ENCODE measurements at regions not wholly inside any gene's neighbourhood (a gene's known extent, or its start where the extent isn't known, plus 50 kb on each side); places are given as distances from the start of the nearest gene placed in this dataset.

- Histone ChIP-seq H3K9me3 (replicated peaks; ENCODE audit: low read length) (no peaks in the 10 kb centered on the region), H3K4me3 (ENCODE audit: low read length) (no peak overlapping the region), H3K9ac (ENCODE audit: low read depth, low read length) (no peak overlapping the region), H3K4me2 (ENCODE audit: low read length) (no peak overlapping the region), H3K4me1 (ENCODE audit: control insufficient read depth, insufficient read depth, low read length) (peaks cover 23% of the 10 kb centered on the region), H3K27me3 (ENCODE audit: control insufficient read depth, insufficient read depth, low read length) (no peaks in the 10 kb centered on the region), H3K36me3 (ENCODE audit: insufficient read depth, low read length) (no peaks in the 10 kb centered on the region)
Measured at GRCh38 chr5:167725264-167725663, 566.2 kb upstream of the WWC1 start.

- Histone ChIP-seq H3K4me1 (ENCODE audit: control insufficient read depth, insufficient read depth, low read length) (peaks cover 23% of the 10 kb centered on the region), H3K36me3 (ENCODE audit: insufficient read depth, low read length) (no peaks in the 10 kb centered on the region), H3K9ac (ENCODE audit: low read depth, low read length) (no peak overlapping the region), H3K9me3 (replicated peaks; ENCODE audit: low read length) (no peaks in the 10 kb centered on the region), H3K4me2 (ENCODE audit: low read length) (no peak overlapping the region), H3K4me3 (ENCODE audit: low read length) (no peak overlapping the region), H3K27me3 (ENCODE audit: control insufficient read depth, insufficient read depth, low read length) (no peaks in the 10 kb centered on the region)
Measured at GRCh38 chr5:167725741-167726140, 565.7 kb upstream of the WWC1 start.

GRCh38 chr5:167726642-167727041 is 564.8 kb upstream of the WWC1 start:
- H3K4me1 ChIP-seq (ENCODE audit: control insufficient read depth, insufficient read depth, low read length) = peaks cover 20% of the 10 kb centered on the region

DNA sequence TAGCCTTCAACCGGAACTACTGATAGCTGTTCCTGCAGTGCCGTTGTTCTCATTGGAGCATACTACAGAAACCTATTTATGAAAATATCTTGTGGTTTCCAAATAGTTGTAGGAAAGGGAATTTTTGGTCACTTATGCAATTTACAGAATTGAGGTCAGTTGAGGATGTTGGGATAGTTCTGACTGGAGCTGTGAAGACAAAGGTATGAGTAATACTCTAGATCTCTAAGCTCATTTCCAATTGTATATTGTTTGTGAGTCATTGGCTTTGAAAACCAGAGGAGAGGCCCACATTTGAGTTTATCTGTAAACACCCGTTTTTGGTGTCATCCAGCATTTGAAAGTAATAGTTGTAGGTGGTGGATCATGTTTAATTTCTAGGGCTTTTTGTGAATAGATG is 561.3 kb upstream of the WWC1 start:
- H3K9ac ChIP-seq (ENCODE audit: low read depth, low read length) = peak overlapping the region; percentile 50

More at GRCh38 chr5:167726642-167727041, 564.8 kb upstream of the WWC1 start:
- Histone ChIP-seq H3K9ac (ENCODE audit: low read depth, low read length) (no peak overlapping the region), H3K36me3 (ENCODE audit: insufficient read depth, low read length) (no peaks in the 10 kb centered on the region), H3K27me3 (ENCODE audit: control insufficient read depth, insufficient read depth, low read length) (no peaks in the 10 kb centered on the region), H3K9me3 (replicated peaks; ENCODE audit: low read length) (no peaks in the 10 kb centered on the region), H3K4me3 (ENCODE audit: low read length) (no peak overlapping the region), H3K4me2 (ENCODE audit: low read length) (no peak overlapping the region)

GRCh38 chr5:167730656-167731055 is 560.8 kb upstream of the WWC1 start:
- Histone ChIP-seq H3K27me3 (ENCODE audit: control insufficient read depth, insufficient read depth, low read length) (no peaks in the 10 kb centered on the region), H3K9ac (ENCODE audit: low read depth, low read length) (peak overlapping the region; percentile 50), H3K4me2 (ENCODE audit: low read length) (no peak overlapping the region), H3K4me3 (ENCODE audit: low read length) (no peak overlapping the region), H3K36me3 (ENCODE audit: insufficient read depth, low read length) (no peaks in the 10 kb centered on the region), H3K4me1 (ENCODE audit: control insufficient read depth, insufficient read depth, low read length) (peaks cover 14% of the 10 kb centered on the region), H3K9me3 (replicated peaks; ENCODE audit: low read length) (no peaks in the 10 kb centered on the region)

More for the DNA sequence above, 561.3 kb upstream of the WWC1 start:
- Histone ChIP-seq H3K27me3 (ENCODE audit: control insufficient read depth, insufficient read depth, low read length) (no peaks in the 10 kb centered on the region), H3K4me1 (ENCODE audit: control insufficient read depth, insufficient read depth, low read length) (peaks cover 14% of the 10 kb centered on the region), H3K4me2 (ENCODE audit: low read length) (peak overlapping the region; percentile 17), H3K9me3 (replicated peaks; ENCODE audit: low read length) (no peaks in the 10 kb centered on the region), H3K4me3 (ENCODE audit: low read length) (no peak overlapping the region), H3K36me3 (ENCODE audit: insufficient read depth, low read length) (no peaks in the 10 kb centered on the region)

DNA sequence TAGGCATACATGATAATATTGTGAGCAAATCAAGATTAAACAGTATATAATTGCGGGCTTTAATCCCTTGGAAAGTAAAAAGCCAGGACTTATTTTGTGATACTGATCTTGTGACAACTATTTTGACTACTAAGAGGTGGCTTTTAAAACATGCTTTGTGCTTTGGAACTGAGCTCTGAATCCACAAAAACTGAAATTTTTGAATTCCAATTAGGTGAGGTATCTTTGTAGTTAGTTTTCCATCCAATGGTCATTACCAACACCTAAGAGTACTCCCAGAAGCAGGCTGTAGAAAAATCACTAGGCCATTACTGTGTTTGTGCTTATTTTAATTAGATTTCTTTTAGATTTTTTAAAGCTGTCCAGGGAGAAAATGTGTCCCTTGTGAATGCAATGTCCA is 559.5 kb upstream of the WWC1 start:
- H3K4me3 ChIP-seq (ENCODE audit: low read length) = no peak overlapping the region
- no peaks in the 10 kb centered on the region for H3K27me3 ChIP-seq (ENCODE audit: control insufficient read depth, insufficient read depth, low read length)
- no peak overlapping the region for H3K4me2 ChIP-seq (ENCODE audit: low read length)
- no peaks in the 10 kb centered on the region for H3K36me3 ChIP-seq (ENCODE audit: insufficient read depth, low read length)
- H3K9me3 ChIP-seq (replicated peaks; ENCODE audit: low read length) = no peaks in the 10 kb centered on the region
- no peak overlapping the region for H3K9ac ChIP-seq (ENCODE audit: low read depth, low read length)
- H3K4me1 ChIP-seq (ENCODE audit: control insufficient read depth, insufficient read depth, low read length) = peaks cover 14% of the 10 kb centered on the region

- Histone ChIP-seq H3K4me1 (ENCODE audit: control insufficient read depth, insufficient read depth, low read length) (peaks cover 14% of the 10 kb centered on the region), H3K9ac (ENCODE audit: low read depth, low read length) (no peak overlapping the region), H3K36me3 (ENCODE audit: insufficient read depth, low read length) (no peaks in the 10 kb centered on the region), H3K9me3 (replicated peaks; ENCODE audit: low read length) (no peaks in the 10 kb centered on the region), H3K27me3 (ENCODE audit: control insufficient read depth, insufficient read depth, low read length) (no peaks in the 10 kb centered on the region), H3K4me2 (ENCODE audit: low read length) (no peak overlapping the region), H3K4me3 (ENCODE audit: low read length) (no peak overlapping the region)
Measured at GRCh38 chr5:167732499-167732898, 558.9 kb upstream of the WWC1 start.

DNA sequence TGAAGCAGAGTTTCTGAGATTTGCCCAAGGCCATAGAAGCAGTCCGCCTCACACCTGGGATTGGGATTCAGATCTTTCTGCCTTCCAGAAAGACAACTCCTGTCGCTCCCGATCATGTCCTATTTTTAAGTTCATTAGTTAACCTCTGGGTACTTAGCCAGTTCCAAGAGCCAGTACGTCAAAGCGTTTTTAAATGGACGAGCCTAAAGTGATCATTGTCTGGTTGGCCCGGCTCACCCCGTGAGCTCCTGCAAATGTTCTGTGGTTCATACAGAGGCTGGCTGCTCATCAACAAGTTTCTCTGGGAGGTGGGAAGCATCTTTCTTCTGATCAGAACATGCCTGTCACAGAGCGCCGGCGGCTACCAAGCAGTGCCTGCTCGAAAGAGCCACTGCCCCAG is 554.5 kb upstream of the WWC1 start:
- H3K27me3 ChIP-seq (ENCODE audit: control insufficient read depth, insufficient read depth, low read length) = no peaks in the 10 kb centered on the region
- no peaks in the 10 kb centered on the region for H3K9me3 ChIP-seq (replicated peaks; ENCODE audit: low read length)
- H3K36me3 ChIP-seq (ENCODE audit: insufficient read depth, low read length) = no peaks in the 10 kb centered on the region
- H3K4me3 ChIP-seq (ENCODE audit: low read length) = no peak overlapping the region
- no peak overlapping the region for H3K4me2 ChIP-seq (ENCODE audit: low read length)
- H3K9ac ChIP-seq (ENCODE audit: low read depth, low read length) = no peak overlapping the region
- H3K4me1 ChIP-seq (ENCODE audit: control insufficient read depth, insufficient read depth, low read length) = peaks cover 2% of the 10 kb centered on the region

DNA sequence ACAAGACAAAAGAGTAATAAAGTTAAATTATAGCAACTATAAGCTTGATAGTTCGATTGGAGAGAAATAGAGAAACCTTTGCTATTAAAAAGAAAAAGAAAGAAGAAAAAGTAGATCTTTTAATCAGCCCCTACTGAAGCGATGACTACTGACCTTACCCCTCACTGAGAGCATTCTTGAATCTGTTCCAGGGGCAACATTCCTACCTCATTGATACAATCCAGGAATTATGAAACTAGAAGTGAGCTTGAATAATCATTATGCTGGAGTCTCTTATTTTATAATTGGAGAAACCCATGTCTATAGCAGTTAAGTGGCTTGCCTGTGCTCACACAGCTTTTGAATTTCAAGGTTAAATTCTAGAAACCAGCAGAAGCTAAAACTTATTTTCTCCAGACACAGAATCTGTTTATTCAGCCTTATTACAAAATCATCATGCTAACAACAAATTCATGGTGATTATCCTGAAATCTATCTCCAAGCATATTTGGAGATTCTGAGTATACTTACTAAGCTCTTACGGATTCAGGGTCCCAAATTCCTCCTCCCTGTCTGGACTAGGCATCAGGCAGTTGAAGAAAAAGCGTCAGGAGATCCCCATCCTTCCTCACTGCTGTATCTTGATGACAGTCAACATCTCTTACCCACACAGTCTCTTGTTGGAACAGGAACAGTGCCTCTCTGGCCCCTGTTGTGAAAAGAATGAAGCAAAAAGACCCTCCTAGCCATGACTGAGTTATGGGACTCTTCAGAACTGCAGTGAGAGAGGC is 547.6 kb upstream of the WWC1 start:
- peaks cover 19% of the 10 kb centered on the region for H3K4me1 ChIP-seq (ENCODE audit: control insufficient read depth, insufficient read depth, low read length)
- no peaks in the 10 kb centered on the region for H3K9me3 ChIP-seq (replicated peaks; ENCODE audit: low read length)
- H3K9ac ChIP-seq (ENCODE audit: low read depth, low read length) = peak overlapping the region; percentile 62
- H3K4me2 ChIP-seq (ENCODE audit: low read length) = peak overlapping the region; percentile 67
- peak overlapping the region; percentile 19 for H3K4me3 ChIP-seq (ENCODE audit: low read length)
- no peaks in the 10 kb centered on the region for H3K36me3 ChIP-seq (ENCODE audit: insufficient read depth, low read length)
- no peaks in the 10 kb centered on the region for H3K27me3 ChIP-seq (ENCODE audit: control insufficient read depth, insufficient read depth, low read length)

GRCh38 chr5:167745868-167746267 is 545.6 kb upstream of the WWC1 start:
- H3K9ac ChIP-seq (ENCODE audit: low read depth, low read length) = no peak overlapping the region
- peaks cover 26% of the 10 kb centered on the region for H3K4me1 ChIP-seq (ENCODE audit: control insufficient read depth, insufficient read depth, low read length)
- H3K27me3 ChIP-seq (ENCODE audit: control insufficient read depth, insufficient read depth, low read length) = no peaks in the 10 kb centered on the region
- no peaks in the 10 kb centered on the region for H3K36me3 ChIP-seq (ENCODE audit: insufficient read depth, low read length)
- no peak overlapping the region for H3K4me2 ChIP-seq (ENCODE audit: low read length)
- H3K4me3 ChIP-seq (ENCODE audit: low read length) = no peak overlapping the region
- no peaks in the 10 kb centered on the region for H3K9me3 ChIP-seq (replicated peaks; ENCODE audit: low read length)

DNA sequence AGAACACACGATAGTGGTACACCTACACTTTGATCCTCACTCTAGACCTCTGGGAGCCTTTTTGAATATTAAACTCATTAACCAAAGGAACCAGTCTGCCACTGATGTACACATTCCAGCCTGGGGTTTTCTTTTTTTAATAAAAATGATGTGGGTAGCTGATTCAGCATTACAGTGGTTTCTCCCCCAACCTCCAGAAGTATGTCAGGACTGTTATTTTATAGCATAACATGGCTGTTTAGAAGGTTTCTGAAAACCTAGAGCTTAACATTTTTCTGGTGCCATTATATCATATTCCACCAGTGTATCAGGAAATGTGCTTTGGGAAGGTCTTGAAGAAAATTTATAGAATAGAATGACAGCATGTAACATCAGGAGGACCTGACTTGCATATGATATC is 540.9 kb upstream of the WWC1 start:
- H3K9ac ChIP-seq (ENCODE audit: low read depth, low read length) = no peak overlapping the region
- no peak overlapping the region for H3K4me2 ChIP-seq (ENCODE audit: low read length)
- no peak overlapping the region for H3K4me3 ChIP-seq (ENCODE audit: low read length)
- peaks cover 25% of the 10 kb centered on the region for H3K4me1 ChIP-seq (ENCODE audit: control insufficient read depth, insufficient read depth, low read length)
- no peaks in the 10 kb centered on the region for H3K9me3 ChIP-seq (replicated peaks; ENCODE audit: low read length)
- H3K36me3 ChIP-seq (ENCODE audit: insufficient read depth, low read length) = no peaks in the 10 kb centered on the region
- no peaks in the 10 kb centered on the region for H3K27me3 ChIP-seq (ENCODE audit: control insufficient read depth, insufficient read depth, low read length)

GRCh38 chr5:167752936-167753335 is 538.5 kb upstream of the WWC1 start:
- Histone ChIP-seq H3K36me3 (ENCODE audit: insufficient read depth, low read length) (no peaks in the 10 kb centered on the region), H3K27me3 (ENCODE audit: control insufficient read depth, insufficient read depth, low read length) (no peaks in the 10 kb centered on the region), H3K9ac (ENCODE audit: low read depth, low read length) (no peak overlapping the region), H3K4me1 (ENCODE audit: control insufficient read depth, insufficient read depth, low read length) (peaks cover 25% of the 10 kb centered on the region), H3K9me3 (replicated peaks; ENCODE audit: low read length) (no peaks in the 10 kb centered on the region), H3K4me2 (ENCODE audit: low read length) (no peak overlapping the region), H3K4me3 (ENCODE audit: low read length) (no peak overlapping the region)
